HCT116 (cell line): ENCODE measurements at regions not wholly inside any gene's neighbourhood (a gene's known extent, or its start where the extent isn't known, plus 50 kb on each side); places are given as distances from the start of the nearest gene placed in this dataset.

Source experiments
- ATAC-seq: fragments of 200-7000 bp; cut with Tn5 transposase; 2 replicates; pipeline ENCODE4 v1.9.1; 2020; ENCODE audit warnings: mild to moderate bottlenecking, moderate library complexity
- BruUV-seq: library from RNA; stranded (reverse); fragments of 400-500 nt; replicated peaks from 2 replicates; lab custom pipeline; 2021; lab: Mats Ljungman, UMichigan
- CTCF ChIA-PET: fragments of 300-600 bp; sonication (Branson Sonifier 250); formaldehyde crosslinking; loops from one replicate; lab custom pipeline; 2021; ENCODE audit warnings: antibody characterized with exemption; lab: Charles Lee
- POLR2A ChIA-PET: fragments of 300-600, 350-600 bp; sonication (Branson Sonifier 250); formaldehyde crosslinking; loops from one replicate; lab custom pipeline; 2021; ENCODE audit warnings: antibody characterized with exemption; lab: Charles Lee
- RAD21 ChIA-PET, 2 experiments: fragments of 300-600 bp; sonication (Branson Sonifier 250); formaldehyde crosslinking; loops; one replicate each; lab custom pipeline; 2023; ENCODE audit warnings: low total read pairs in 2 of 2; ENCODE audit not compliant: uncharacterized antibody in 2 of 2, unreplicated experiment in 2 of 2, low non-redundant PET in 1 of 2; lab: Charles Lee
- DNase-seq: peaks from one replicate; pipeline ENCODE4 v3.0.0-alpha.2; 2010; ENCODE audit warnings: low read depth, low spot score
- H2AFZ ChIP-seq: fragments of 200-600 bp; shearing (Covaris generic), sonication (generic); 2 replicates; pipeline ENCODE4 v1.6.1; 2017; ENCODE audit warnings: low read depth, mixed run types, mixed read lengths, antibody characterized with exemption, low read length; ENCODE audit not compliant: poor library complexity, severe bottlenecking
- H3K27ac ChIP-seq: 2 replicates; pipeline ENCODE4 v1.5.1; 2012; ENCODE audit warnings: low read depth, low read length
- H3K27me3 ChIP-seq: fragments of 200-600 bp; sonication (generic); 2 replicates; pipeline ENCODE4 v1.6.1; 2016; ENCODE audit warnings: mixed run types, low read length, mixed read lengths; ENCODE audit not compliant: insufficient read depth
- H3K36me3 ChIP-seq, 2 experiments: fragments of 200-500 bp in 1 of 2; fragments of 200-600 bp in 1 of 2; sonication (Bioruptor generic) in 1 of 2; sonication (generic) in 1 of 2; 2 replicates each; pipeline versions ENCODE4 v1.5.1 to v1.6.1; 2014 to 2016; ENCODE audit warnings: low read length in 2 of 2, inconsistent platforms in 1 of 2, mixed read lengths in 1 of 2, mixed run types in 1 of 2; ENCODE audit not compliant: insufficient read depth in 2 of 2, control insufficient read depth in 1 of 2
- H3K4me1 ChIP-seq, 2 experiments: fragments of 200-600 bp in 1 of 2; sonication (generic) in 1 of 2; 2 replicates each; pipeline versions ENCODE4 v1.5.1 to v1.6.1; 2012 to 2017; ENCODE audit warnings: low read length in 2 of 2, inconsistent platforms in 1 of 2, mild to moderate bottlenecking in 1 of 2, mixed read lengths in 1 of 2, mixed run types in 1 of 2, moderate library complexity in 1 of 2; ENCODE audit not compliant: insufficient read depth in 2 of 2, control insufficient read depth in 1 of 2
- H3K4me2 ChIP-seq: fragments of 200-600 bp; sonication (generic); 2 replicates; pipeline ENCODE4 v1.6.1; 2017; ENCODE audit warnings: mixed run types, low read length, mixed read lengths
- H3K4me3 ChIP-seq, 2 experiments: fragments of 200-600 bp in 1 of 2; sonication (generic) in 1 of 2; replicated peaks in 1 of 2; 2 replicates each; pipeline ENCODE4 v1.5.1; 2011 to 2016; ENCODE audit warnings: low read length in 2 of 2, control low read depth in 1 of 2, low read depth in 1 of 2, mild to moderate bottlenecking in 1 of 2, mixed read lengths in 1 of 2, mixed run types in 1 of 2
- H3K79me2 ChIP-seq: fragments of 200-600 bp; sonication (generic); 2 replicates; pipeline ENCODE4 v1.6.1; 2017; ENCODE audit warnings: mild to moderate bottlenecking, mixed run types, low read length, moderate library complexity, mixed read lengths; ENCODE audit not compliant: insufficient read depth
- H3K9ac ChIP-seq: fragments of 200-600 bp; sonication (generic); 2 replicates; pipeline ENCODE4 v1.6.1; 2016; ENCODE audit warnings: low read length, mixed read lengths
- H3K9me2 ChIP-seq: fragments of 200-600 bp; sonication (generic), shearing (Covaris generic); 2 replicates; pipeline ENCODE4 v1.6.1; 2017; ENCODE audit warnings: mixed run types, mild to moderate bottlenecking, moderate library complexity; ENCODE audit not compliant: insufficient read depth
- H3K9me3 ChIP-seq, 2 experiments: fragments of 200-500 bp in 1 of 2; fragments of 200-600 bp in 1 of 2; sonication (Bioruptor generic) in 1 of 2; sonication (generic) in 1 of 2; 2 replicates each; pipeline ENCODE4 v1.6.1; 2014 to 2017; ENCODE audit warnings: low read length in 2 of 2, mixed read lengths in 2 of 2, inconsistent platforms in 1 of 2, low read depth in 1 of 2, mild to moderate bottlenecking in 1 of 2, mixed run types in 1 of 2, moderate library complexity in 1 of 2; ENCODE audit not compliant: control insufficient read depth in 1 of 2, insufficient read depth in 1 of 2
- H4K20me1 ChIP-seq: fragments of 200-600 bp; sonication (generic), shearing (Covaris generic); 2 replicates; pipeline ENCODE4 v1.6.1; 2017; ENCODE audit warnings: mixed run types, mild to moderate bottlenecking, moderate library complexity; ENCODE audit not compliant: insufficient read depth
- EGR1 ChIP-seq: IDR thresholded peaks from 2 replicates; pipeline ENCODE4 v1.6.1; 2012; ENCODE audit warnings: low read depth
- EZH2 ChIP-seq: fragments of 200-600 bp; sonication (generic); IDR thresholded peaks from 2 replicates; pipeline ENCODE4 v1.6.1; 2017; ENCODE audit warnings: antibody characterized with exemption, mixed run types
- FOSL1 ChIP-seq: IDR thresholded peaks from 2 replicates; pipeline ENCODE4 v1.6.1; 2012; ENCODE audit warnings: low read depth
- JUND ChIP-seq: IDR thresholded peaks from 2 replicates; pipeline ENCODE4 v1.6.1; 2012
- MAX ChIP-seq: IDR thresholded peaks from 2 replicates; pipeline ENCODE4 v1.6.1; 2012
- POLR2A ChIP-seq: IDR thresholded peaks from 2 replicates; pipeline ENCODE4 v1.7.0; 2011; ENCODE audit warnings: borderline replicate concordance; ENCODE audit not compliant: insufficient read depth, insufficient read length; ENCODE audit errors: extremely low read depth
- POLR2AphosphoS5 ChIP-seq: IDR thresholded peaks from 2 replicates; pipeline ENCODE4 v1.6.1; 2011; ENCODE audit warnings: mild to moderate bottlenecking, low read depth, low read length, moderate library complexity
- SIN3A ChIP-seq: IDR thresholded peaks from 2 replicates; pipeline ENCODE4 v1.6.1; 2012; ENCODE audit warnings: low read depth
- SP1 ChIP-seq: IDR thresholded peaks from 2 replicates; pipeline ENCODE4 v1.6.1; 2012; ENCODE audit warnings: low read depth
- TCF7L2 ChIP-seq: IDR thresholded peaks from 2 replicates; pipeline ENCODE4 v1.7.0; 2011; ENCODE audit warnings: borderline replicate concordance, inconsistent platforms; ENCODE audit not compliant: insufficient read depth, insufficient read length; ENCODE audit errors: extremely low read depth
- ZBTB33 ChIP-seq: IDR thresholded peaks from 2 replicates; pipeline ENCODE4 v1.6.1; 2011; ENCODE audit warnings: mild to moderate bottlenecking, low read length, moderate library complexity; ENCODE audit not compliant: insufficient replicate concordance; ENCODE audit errors: extremely low read depth
- ZNF274 ChIP-seq: fragments of 200-500 bp; sonication (Bioruptor generic); IDR thresholded peaks from 2 replicates; pipeline ENCODE4 v1.6.1; 2014; ENCODE audit warnings: mild to moderate bottlenecking, low read depth, low read length, inconsistent platforms
- intact Hi-C: fragments of 100-400 bp; cut with micrococcal nuclease; formaldehyde crosslinking; loops from 2 replicates; pipeline ENCODE4 v1.10.0; 2022

- no TSS peak for BruUV-seq
- no peak for DNase-seq
- Histone ChIP-seq H3K9ac (no peak overlapping the region), H3K79me2 (no peaks in the 10 kb centered on the region), H3K4me2 (no peak overlapping the region), H3K27ac (no peak overlapping the region), H3K4me1 (no peaks in the 10 kb centered on the region), H2AFZ (no peak overlapping the region), H3K4me3 (no peak overlapping the region), H4K20me1 (no peaks in the 10 kb centered on the region), H3K36me3 (no peaks in the 10 kb centered on the region), H3K9me2 (no peaks in the 10 kb centered on the region), H3K27me3 (no peaks in the 10 kb centered on the region), H3K9me3 (no peaks in the 10 kb centered on the region)
- no peak for TF ChIP-seq TCF7L2
- no peak for TF ChIP-seq SP1
- no peak for TF ChIP-seq SIN3A
- no peak for TF ChIP-seq MAX
- no peak for TF ChIP-seq JUND
- TF ChIP-seq ZNF274: no peak
- no peak for TF ChIP-seq EZH2
- TF ChIP-seq EGR1: no peak
- no peak for TF ChIP-seq POLR2AphosphoS5
- TF ChIP-seq FOSL1: no peak
- TF ChIP-seq ZBTB33: no peak
- TF ChIP-seq POLR2A: no peak
- ChIA-PET CTCF (no interaction called here), POLR2A (no interaction called here), RAD21 (no interaction called here)
- ATAC-seq: no peak
- intact Hi-C loops: no loop called here
Measured at GRCh38 chrX:22594766-22595165, 322.1 kb downstream of the CBLL2 start.
